ENCODE measurements at regions not wholly inside any gene's neighbourhood (a gene's known extent, or its start where the extent isn't known, plus 50 kb on each side); places are given as distances from the start of the nearest gene placed in this dataset.

- TF ChIP-seq CTCF (IDR thresholded peaks at IDR 0.05) (no peak), POLR2A (IDR thresholded peaks at IDR 0.05) (no peak)
These were observed 77.2 kb downstream of the NKX2-1 start for GRCh38 chr14:36442824-36443241.

Data from heart left ventricle (tissue), 13 donors.